ENCODE measurements at regions not wholly inside any gene's neighbourhood (a gene's known extent, or its start where the extent isn't known, plus 50 kb on each side); places are given as distances from the start of the nearest gene placed in this dataset.
A peak's percentile ranks its signal among the peaks of the same experiment; 100 is the strongest.

GRCh38 chr6:43950731-43951062, 176.6 kb downstream of the MRPL14 start:
- in situ Hi-C loops (cut with MboI) = loop anchor here (5.0 kb wide), 1 partner anchor 178 kb away; the partner anchor contains the start of gene VEGFA
- H4K20me1 ChIP-seq (replicated peaks; ENCODE audit: control insufficient read depth, insufficient read depth, low read length) = no peaks in the 10 kb centered on the region
- intact Hi-C loops (cut with micrococcal nuclease) = loop anchor here (1.0 to 5.0 kb wide), 3 partner anchors 94 to 283 kb away; no protein-coding TSS in a partner anchor
- no peaks in the 10 kb centered on the region for H3K36me3 ChIP-seq (ENCODE audit: control insufficient read depth, insufficient read depth, low read length)
- peak overlapping the region in 1 of 2 experiments; percentile 77; a peak in 2 of 4 replicates for H3K9ac ChIP-seq (ENCODE audit: insufficient read depth in 1 of 2, low read depth in 2 of 2, low read length in 2 of 2)
- H3K4me1 ChIP-seq (replicated peaks in 1 of 2; ENCODE audit: control insufficient read depth in 2 of 2, insufficient read depth in 2 of 2, low read length in 2 of 2) = peaks cover 29 to 66% of the 10 kb centered on the region in 2 experiments
- CTCF ChIA-PET (ENCODE audit: low intra/inter-chr PET ratio) = interaction anchor here (1.4 kb wide), 1 partner anchor 181 kb away, joined by 7 read pairs; the partner anchor contains the start of gene VEGFA
- H3K79me2 ChIP-seq (ENCODE audit: control insufficient read depth, insufficient read depth, low read length) = no peaks in the 10 kb centered on the region
- POLR2A ChIA-PET = interaction anchor here (0.8 to 2.2 kb wide), 7 partner anchors 10 to 180 kb away, joined by 3 to 10 read pairs (median 4); partner anchors contain the start of gene VEGFA
- ATAC-seq (no peak), FAIRE-seq (no peak), DNase-seq (ENCODE audit: extremely low read depth in 1 of 4, low spot score in 3 of 4) (no peak)
- H3K4me3 ChIP-seq = no peak overlapping the region
- peak; percentile 21 for TF ChIP-seq ZNF175 (CRISPR knock-in tag; IDR thresholded peaks at IDR 0.05; ENCODE audit: low read depth)
- TF ChIP-seq ZNF395 (CRISPR knock-in tag; IDR thresholded peaks at IDR 0.05) = peak; percentile 38; the same call in 1 of the 2 replicates
- no peak for TF ChIP-seq SP1 (CRISPR knock-in tag; IDR thresholded peaks at IDR 0.05)
- TF ChIP-seq MYC (IDR thresholded peaks at IDR 0.05; ENCODE audit: low read depth, low read length) = no peak
- peak; percentile 52; the same call in 1 of the 2 replicates for TF ChIP-seq MYC (CRISPR knock-in tag; IDR thresholded peaks at IDR 0.05; ENCODE audit: borderline replicate concordance, low read depth)
- no peak overlapping the region for H3K27ac ChIP-seq (ENCODE audit: extremely low read depth, low read depth, low read length)
- no peak overlapping the region for H3K4me2 ChIP-seq (ENCODE audit: insufficient read depth, low read length)
- H2AFZ ChIP-seq (ENCODE audit: low read depth, low read length) = peak overlapping the region; percentile 60; the same call in 1 of the 2 replicates
- 80% methylated on average over 3 of the region's 3 CpGs for WGBS (ENCODE audit: insufficient coverage, low coverage, missing lambda C conversion rate)
- BruUV-seq (replicated peaks) = no TSS peak
- no peaks in the 10 kb centered on the region for H3K27me3 ChIP-seq (ENCODE audit: control insufficient read depth in 2 of 2, insufficient read depth in 2 of 2, low read length in 2 of 2)
- H3K9me1 ChIP-seq (ENCODE audit: control insufficient read depth, insufficient read depth, low read length) = peaks cover 4% of the 10 kb centered on the region
- peaks cover 11% of the 10 kb centered on the region for H3K9me3 ChIP-seq (replicated peaks; ENCODE audit: control insufficient read depth, insufficient read depth, low read depth, low read length)

Measured in K562 (cell line).